GM23338 (cell line): ENCODE measurements at regions not wholly inside any gene's neighbourhood (a gene's known extent, or its start where the extent isn't known, plus 50 kb on each side); places are given as distances from the start of the nearest gene placed in this dataset.

ENCODE experiments used
- ATAC-seq: fragments of 200-7000 bp; cut with Tn5 transposase; 3 replicates; pipeline ENCODE4 v1.9.1; 2020
- DNase-seq: peaks from one replicate; pipeline ENCODE4 v3.0.0-alpha.2; 2015; ENCODE audit warnings: low spot score
- H2AFZ ChIP-seq: fragments of 200-600 bp; sonication (generic); 2 replicates; pipeline ENCODE4 v1.8.0; 2016; ENCODE audit warnings: antibody characterized with exemption, mild to moderate bottlenecking, moderate library complexity
- H3F3A ChIP-seq: fragments of 200-600 bp; sonication (generic); replicated peaks from 2 replicates; pipeline ENCODE4 v1.8.0; 2017; ENCODE audit warnings: antibody characterized with exemption, mixed run types, low read depth
- H3K27ac ChIP-seq: fragments of 200-600 bp; sonication (generic); 2 replicates; pipeline ENCODE4 v1.6.1; 2016; ENCODE audit warnings: low read depth
- H3K27me3 ChIP-seq: fragments of 200-600 bp; sonication (generic); 2 replicates; pipeline ENCODE4 v1.8.0; 2016; ENCODE audit warnings: mild to moderate bottlenecking, mixed run types, moderate library complexity; ENCODE audit not compliant: insufficient read depth
- H3K36me3 ChIP-seq: fragments of 200-600 bp; sonication (generic); 2 replicates; pipeline ENCODE4 v1.8.0; 2016; ENCODE audit warnings: mild to moderate bottlenecking; ENCODE audit not compliant: insufficient read depth
- H3K4me1 ChIP-seq: fragments of 200-600 bp; sonication (generic); 2 replicates; pipeline ENCODE4 v1.8.0; 2016; ENCODE audit warnings: mild to moderate bottlenecking, moderate library complexity; ENCODE audit not compliant: insufficient read depth
- H3K4me2 ChIP-seq: fragments of 200-600 bp; sonication (generic); 2 replicates; pipeline ENCODE4 v1.7.1; 2017; ENCODE audit warnings: mixed run types
- H3K4me3 ChIP-seq: fragments of 200-600 bp; sonication (generic); 2 replicates; pipeline ENCODE4 v1.6.1; 2016; ENCODE audit warnings: mixed run types
- H3K79me2 ChIP-seq: fragments of 200-600 bp; sonication (generic); replicated peaks from 2 replicates; pipeline ENCODE4 v1.8.0; 2017; ENCODE audit warnings: mild to moderate bottlenecking; ENCODE audit not compliant: insufficient read depth
- H3K9me2 ChIP-seq: fragments of 200-600 bp; sonication (generic); 2 replicates; pipeline ENCODE4 v1.8.0; 2017; ENCODE audit not compliant: insufficient read depth
- H4K20me1 ChIP-seq: fragments of 200-600 bp; sonication (generic); replicated peaks from 2 replicates; pipeline ENCODE4 v1.8.0; 2017; ENCODE audit warnings: mild to moderate bottlenecking; ENCODE audit not compliant: insufficient read depth
- H3K27ac Mint-ChIP-seq: 2 replicates; pipeline ENCODE4 v1.8.0; 2020; ENCODE audit warnings: inconsistent platforms, mild to moderate bottlenecking, moderate library complexity, mixed read lengths
- H3K27me3 Mint-ChIP-seq: 3 replicates; pipeline ENCODE4 v1.8.0; 2022; ENCODE audit warnings: low read depth, mild to moderate bottlenecking, moderate library complexity, mixed read lengths, inconsistent platforms; ENCODE audit not compliant: insufficient read depth, poor library complexity
- H3K36me3 Mint-ChIP-seq: 3 replicates; pipeline ENCODE4 v1.8.0; 2021; ENCODE audit warnings: low read depth, mild to moderate bottlenecking, inconsistent platforms, moderate library complexity, mixed read lengths
- H3K4me1 Mint-ChIP-seq: 3 replicates; pipeline ENCODE4 v1.8.0; 2020; ENCODE audit warnings: mild to moderate bottlenecking, inconsistent platforms, mixed read lengths
- H3K4me3 Mint-ChIP-seq: 3 replicates; pipeline ENCODE4 v1.8.0; 2021; ENCODE audit warnings: moderate library complexity, mild to moderate bottlenecking, inconsistent platforms, mixed read lengths
- H3K9me3 Mint-ChIP-seq: 3 replicates; pipeline ENCODE4 v1.8.0; 2020; ENCODE audit warnings: moderate library complexity, mild to moderate bottlenecking, inconsistent platforms, mixed read lengths
- CREB1 ChIP-seq: fragments of 250-450 bp; sonication (Bioruptor Pico); IDR thresholded peaks from 2 replicates; pipeline ENCODE4 v1.5.0; 2020; ENCODE audit warnings: low read depth, mild to moderate bottlenecking, moderate library complexity
- CTCF ChIP-seq, 2 experiments: fragments of 200-600 bp in 1 of 2; sonication (generic) in 1 of 2; conservative IDR thresholded peaks; 2 replicates each; pipeline versions ENCODE4 v1.5.1 to v1.6.1; 2016 to 2017; ENCODE audit warnings: antibody characterized with exemption in 2 of 2, low read depth in 2 of 2, mild to moderate bottlenecking in 2 of 2, moderate library complexity in 1 of 2
- ETS1 ChIP-seq: IDR thresholded peaks from 2 replicates; pipeline ENCODE4 v1.6.1; 2016; ENCODE audit warnings: antibody characterized with exemption
- EZH2 ChIP-seq: fragments of 200-600 bp; sonication (generic); IDR thresholded peaks from one replicate; pipeline ENCODE4 v1.8.0; 2017; ENCODE audit warnings: antibody characterized with exemption, mild to moderate bottlenecking, low read depth; ENCODE audit not compliant: unreplicated experiment
- NANOG ChIP-seq: IDR thresholded peaks from 2 replicates; pipeline ENCODE4 v1.6.1; 2016; ENCODE audit warnings: antibody characterized with exemption, borderline replicate concordance
- POLR2AphosphoS5 ChIP-seq: IDR thresholded peaks from 2 replicates; pipeline ENCODE4 v1.6.1; 2016; ENCODE audit warnings: antibody characterized with exemption, low read depth
- STAT1 ChIP-seq: IDR thresholded peaks from one replicate; pipeline ENCODE4 v1.6.1; 2016; ENCODE audit warnings: antibody characterized with exemption; ENCODE audit not compliant: unreplicated experiment
- ZNF114 ChIP-seq: fragments of 250-450 bp; sonication (Bioruptor Pico); IDR thresholded peaks from 2 replicates; pipeline ENCODE4 v1.5.0; 2020; ENCODE audit warnings: mild to moderate bottlenecking, moderate library complexity
- ZNF331 ChIP-seq: fragments of 250-450 bp; sonication (Bioruptor Pico); IDR thresholded peaks from 2 replicates; pipeline ENCODE4 v1.5.0; 2020; ENCODE audit warnings: low read depth, mild to moderate bottlenecking, moderate library complexity
- TF ChIP-seq, protein P1 (sequence below): fragments of 250-450 bp; sonication (Bioruptor Pico); IDR thresholded peaks from 2 replicates; pipeline ENCODE4 v1.5.0; 2020; ENCODE audit warnings: mild to moderate bottlenecking, moderate library complexity

DNA sequence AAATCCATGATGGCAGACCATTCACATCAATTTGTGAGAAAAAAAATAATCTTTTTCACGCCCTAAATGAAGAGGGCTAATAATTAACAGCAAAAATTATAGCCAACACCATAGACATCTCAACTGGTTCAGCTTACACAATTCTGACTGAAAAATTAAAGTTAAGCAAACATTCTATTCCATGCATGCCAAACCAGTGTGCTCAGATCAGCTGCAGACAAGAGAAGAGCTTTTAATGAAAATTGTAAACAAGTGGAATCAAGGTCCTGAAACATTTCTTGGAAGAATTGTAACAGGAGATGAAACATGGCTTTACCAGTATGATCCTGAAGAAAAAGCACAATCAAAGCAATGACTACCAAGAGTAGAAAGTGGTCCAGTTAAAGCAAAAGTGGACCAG, 710.4 kb downstream of the EPHA7 start (continued):
- TF ChIP-seq, protein P1, sequence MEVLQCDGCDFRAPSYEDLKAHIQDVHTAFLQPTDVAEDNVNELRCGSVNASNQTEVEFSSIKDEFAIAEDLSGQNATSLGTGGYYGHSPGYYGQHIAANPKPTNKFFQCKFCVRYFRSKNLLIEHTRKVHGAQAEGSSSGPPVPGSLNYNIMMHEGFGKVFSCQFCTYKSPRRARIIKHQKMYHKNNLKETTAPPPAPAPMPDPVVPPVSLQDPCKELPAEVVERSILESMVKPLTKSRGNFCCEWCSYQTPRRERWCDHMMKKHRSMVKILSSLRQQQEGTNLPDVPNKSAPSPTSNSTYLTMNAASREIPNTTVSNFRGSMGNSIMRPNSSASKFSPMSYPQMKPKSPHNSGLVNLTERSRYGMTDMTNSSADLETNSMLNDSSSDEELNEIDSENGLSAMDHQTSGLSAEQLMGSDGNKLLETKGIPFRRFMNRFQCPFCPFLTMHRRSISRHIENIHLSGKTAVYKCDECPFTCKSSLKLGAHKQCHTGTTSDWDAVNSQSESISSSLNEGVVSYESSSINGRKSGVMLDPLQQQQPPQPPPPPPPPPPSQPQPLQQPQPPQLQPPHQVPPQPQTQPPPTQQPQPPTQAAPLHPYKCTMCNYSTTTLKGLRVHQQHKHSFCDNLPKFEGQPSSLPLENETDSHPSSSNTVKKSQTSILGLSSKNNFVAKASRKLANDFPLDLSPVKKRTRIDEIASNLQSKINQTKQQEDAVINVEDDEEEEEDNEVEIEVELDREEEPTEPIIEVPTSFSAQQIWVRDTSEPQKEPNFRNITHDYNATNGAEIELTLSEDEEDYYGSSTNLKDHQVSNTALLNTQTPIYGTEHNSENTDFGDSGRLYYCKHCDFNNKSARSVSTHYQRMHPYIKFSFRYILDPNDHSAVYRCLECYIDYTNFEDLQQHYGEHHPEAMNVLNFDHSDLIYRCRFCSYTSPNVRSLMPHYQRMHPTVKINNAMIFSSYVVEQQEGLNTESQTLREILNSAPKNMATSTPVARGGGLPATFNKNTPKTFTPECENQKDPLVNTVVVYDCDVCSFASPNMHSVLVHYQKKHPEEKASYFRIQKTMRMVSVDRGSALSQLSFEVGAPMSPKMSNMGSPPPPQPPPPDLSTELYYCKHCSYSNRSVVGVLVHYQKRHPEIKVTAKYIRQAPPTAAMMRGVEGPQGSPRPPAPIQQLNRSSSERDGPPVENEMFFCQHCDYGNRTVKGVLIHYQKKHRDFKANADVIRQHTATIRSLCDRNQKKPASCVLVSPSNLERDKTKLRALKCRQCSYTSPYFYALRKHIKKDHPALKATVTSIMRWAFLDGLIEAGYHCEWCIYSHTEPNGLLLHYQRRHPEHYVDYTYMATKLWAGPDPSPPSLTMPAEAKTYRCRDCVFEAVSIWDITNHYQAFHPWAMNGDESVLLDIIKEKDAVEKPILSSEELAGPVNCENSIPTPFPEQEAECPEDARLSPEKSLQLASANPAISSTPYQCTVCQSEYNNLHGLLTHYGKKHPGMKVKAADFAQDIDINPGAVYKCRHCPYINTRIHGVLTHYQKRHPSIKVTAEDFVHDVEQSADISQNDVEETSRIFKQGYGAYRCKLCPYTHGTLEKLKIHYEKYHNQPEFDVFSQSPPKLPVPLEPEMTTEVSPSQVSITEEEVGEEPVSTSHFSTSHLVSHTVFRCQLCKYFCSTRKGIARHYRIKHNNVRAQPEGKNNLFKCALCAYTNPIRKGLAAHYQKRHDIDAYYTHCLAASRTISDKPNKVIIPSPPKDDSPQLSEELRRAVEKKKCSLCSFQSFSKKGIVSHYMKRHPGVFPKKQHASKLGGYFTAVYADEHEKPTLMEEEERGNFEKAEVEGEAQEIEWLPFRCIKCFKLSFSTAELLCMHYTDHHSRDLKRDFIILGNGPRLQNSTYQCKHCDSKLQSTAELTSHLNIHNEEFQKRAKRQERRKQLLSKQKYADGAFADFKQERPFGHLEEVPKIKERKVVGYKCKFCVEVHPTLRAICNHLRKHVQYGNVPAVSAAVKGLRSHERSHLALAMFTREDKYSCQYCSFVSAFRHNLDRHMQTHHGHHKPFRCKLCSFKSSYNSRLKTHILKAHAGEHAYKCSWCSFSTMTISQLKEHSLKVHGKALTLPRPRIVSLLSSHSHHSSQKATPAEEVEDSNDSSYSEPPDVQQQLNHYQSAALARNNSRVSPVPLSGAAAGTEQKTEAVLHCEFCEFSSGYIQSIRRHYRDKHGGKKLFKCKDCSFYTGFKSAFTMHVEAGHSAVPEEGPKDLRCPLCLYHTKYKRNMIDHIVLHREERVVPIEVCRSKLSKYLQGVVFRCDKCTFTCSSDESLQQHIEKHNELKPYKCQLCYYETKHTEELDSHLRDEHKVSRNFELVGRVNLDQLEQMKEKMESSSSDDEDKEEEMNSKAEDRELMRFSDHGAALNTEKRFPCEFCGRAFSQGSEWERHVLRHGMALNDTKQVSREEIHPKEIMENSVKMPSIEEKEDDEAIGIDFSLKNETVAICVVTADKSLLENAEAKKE (CRISPR knock-in tag), result no peak
- no peak for TF ChIP-seq ZNF114 (CRISPR knock-in tag)
- TF ChIP-seq ZNF331 (CRISPR knock-in tag), result no peak
- TF ChIP-seq NANOG, result no peak
- TF ChIP-seq ETS1, result no peak
- no peak for TF ChIP-seq POLR2AphosphoS5
- no peak for TF ChIP-seq CREB1 (CRISPR knock-in tag)

DNA sequence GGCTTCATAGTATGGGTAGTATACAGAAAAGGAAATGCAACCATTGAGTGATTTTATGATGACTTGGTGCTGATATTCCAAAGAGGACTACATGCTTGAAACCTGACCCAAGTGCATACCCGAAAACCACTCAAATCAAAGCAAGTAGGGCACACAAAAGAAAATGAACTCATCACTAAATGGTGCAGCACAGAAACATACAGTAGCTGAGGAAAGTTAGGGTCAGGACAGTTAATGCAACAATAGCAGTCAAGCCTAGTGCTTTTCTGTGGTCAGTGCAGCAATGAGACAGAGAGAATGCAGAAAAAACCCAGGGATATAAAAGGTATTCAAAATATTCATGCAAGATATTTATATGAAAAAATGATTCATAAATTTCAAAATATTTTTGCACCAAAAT, 711.1 kb downstream of the EPHA7 start:
- Histone ChIP-seq H3K27me3 (no peaks in the 10 kb centered on the region), H3F3A (no peaks in the 10 kb centered on the region), H3K27ac (no peak overlapping the region), H2AFZ (no peak overlapping the region), H3K79me2 (no peaks in the 10 kb centered on the region; the same call in 1 of the 2 replicates), H3K9me2 (no peaks in the 10 kb centered on the region), H4K20me1 (no peaks in the 10 kb centered on the region), H3K4me2 (no peak overlapping the region), H3K4me1 (no peaks in the 10 kb centered on the region), H3K4me3 (no peak overlapping the region), H3K36me3 (no peaks in the 10 kb centered on the region)
- H3K27me3 Mint-ChIP-seq, result no peaks in the 10 kb centered on the region
- H3K9me3 Mint-ChIP-seq, result no peaks in the 10 kb centered on the region
- no peak overlapping the region for H3K27ac Mint-ChIP-seq
- ATAC-seq (no peak), DNase-seq (no peak)
- H3K36me3 Mint-ChIP-seq, result no peaks in the 10 kb centered on the region
- no peak overlapping the region for H3K4me3 Mint-ChIP-seq
- no peaks in the 10 kb centered on the region for H3K4me1 Mint-ChIP-seq
- no peak for TF ChIP-seq CREB1 (CRISPR knock-in tag)
- no peak for TF ChIP-seq CTCF (conservative IDR thresholded peaks at IDR 0.05; ENCODE audit: low read depth in 2 of 2)
- TF ChIP-seq EZH2, result no peak
- no peak for TF ChIP-seq STAT1
- no peak for TF ChIP-seq NANOG
- TF ChIP-seq ZNF114 (CRISPR knock-in tag), result no peak
